ENCODE measurements at regions not wholly inside any gene's neighbourhood (a gene's known extent, or its start where the extent isn't known, plus 50 kb on each side); places are given as distances from the start of the nearest gene placed in this dataset.

GRCh38 chr1:8256321-8256720, 61.6 kb upstream of the SLC45A1 start:
- no peaks in the 10 kb centered on the region for H3K79me2 ChIP-seq (ENCODE audit: insufficient read depth, low read length)
- H3K4me2 ChIP-seq (ENCODE audit: low read depth, low read length, poor library complexity, severe bottlenecking), result no peak overlapping the region
- H4K20me1 ChIP-seq (ENCODE audit: low read depth, low read length), result no peaks in the 10 kb centered on the region
- no peaks in the 10 kb centered on the region for H3K36me3 ChIP-seq (ENCODE audit: low read length)
- H3K27ac ChIP-seq (ENCODE audit: low read depth, low read length), result no peak overlapping the region
- H3K4me3 ChIP-seq (ENCODE audit: insufficient read depth, low read length, poor library complexity, severe bottlenecking), result no peak overlapping the region
- H3K9me2 ChIP-seq (replicated peaks; ENCODE audit: insufficient read depth, low read length), result no peaks in the 10 kb centered on the region
- no peaks in the 10 kb centered on the region for H3K27me3 ChIP-seq (ENCODE audit: low read length)
- no peak overlapping the region for H3K9ac ChIP-seq (ENCODE audit: low read length)
- no peaks in the 10 kb centered on the region for H3F3A ChIP-seq (ENCODE audit: insufficient read depth)
- H2AFZ ChIP-seq (ENCODE audit: low read depth, low read length, severe bottlenecking), result no peak overlapping the region
- H3K9me3 ChIP-seq (ENCODE audit: insufficient read depth, low read length), result no peaks in the 10 kb centered on the region
- TF ChIP-seq, protein P1, sequence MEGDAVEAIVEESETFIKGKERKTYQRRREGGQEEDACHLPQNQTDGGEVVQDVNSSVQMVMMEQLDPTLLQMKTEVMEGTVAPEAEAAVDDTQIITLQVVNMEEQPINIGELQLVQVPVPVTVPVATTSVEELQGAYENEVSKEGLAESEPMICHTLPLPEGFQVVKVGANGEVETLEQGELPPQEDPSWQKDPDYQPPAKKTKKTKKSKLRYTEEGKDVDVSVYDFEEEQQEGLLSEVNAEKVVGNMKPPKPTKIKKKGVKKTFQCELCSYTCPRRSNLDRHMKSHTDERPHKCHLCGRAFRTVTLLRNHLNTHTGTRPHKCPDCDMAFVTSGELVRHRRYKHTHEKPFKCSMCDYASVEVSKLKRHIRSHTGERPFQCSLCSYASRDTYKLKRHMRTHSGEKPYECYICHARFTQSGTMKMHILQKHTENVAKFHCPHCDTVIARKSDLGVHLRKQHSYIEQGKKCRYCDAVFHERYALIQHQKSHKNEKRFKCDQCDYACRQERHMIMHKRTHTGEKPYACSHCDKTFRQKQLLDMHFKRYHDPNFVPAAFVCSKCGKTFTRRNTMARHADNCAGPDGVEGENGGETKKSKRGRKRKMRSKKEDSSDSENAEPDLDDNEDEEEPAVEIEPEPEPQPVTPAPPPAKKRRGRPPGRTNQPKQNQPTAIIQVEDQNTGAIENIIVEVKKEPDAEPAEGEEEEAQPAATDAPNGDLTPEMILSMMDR (IDR thresholded peaks at IDR 0.05; ENCODE audit: insufficient read depth, low read length, poor library complexity, severe bottlenecking), result no peak
- TF ChIP-seq EZH2phosphoT487 (conservative IDR thresholded peaks at IDR 0.05; ENCODE audit: low read length), result no peak

DNA sequence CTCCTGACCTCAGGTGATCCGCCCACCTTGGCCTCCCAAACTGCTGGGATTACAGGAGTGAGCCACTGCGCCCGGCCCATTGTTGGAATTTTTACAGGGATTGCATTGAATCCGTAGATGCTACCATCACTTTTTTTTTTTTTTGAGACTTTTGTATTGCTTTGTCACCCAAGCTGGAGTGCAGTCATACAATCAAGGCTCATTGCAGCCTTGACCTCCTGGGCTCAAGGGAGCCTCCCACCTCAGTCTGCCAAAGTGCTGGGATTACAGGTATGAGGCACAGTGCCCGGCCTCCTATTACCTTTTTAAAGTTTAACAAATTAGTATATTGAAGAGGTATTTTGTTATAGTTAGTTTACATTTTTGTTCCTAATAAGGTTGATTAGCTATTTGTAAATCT, 62.2 kb upstream of the SLC45A1 start:
- Histone ChIP-seq H3K36me3 (ENCODE audit: low read length) (no peaks in the 10 kb centered on the region), H3F3A (ENCODE audit: insufficient read depth) (no peaks in the 10 kb centered on the region), H3K79me2 (ENCODE audit: insufficient read depth, low read length) (no peaks in the 10 kb centered on the region), H3K9me3 (ENCODE audit: insufficient read depth, low read length) (no peaks in the 10 kb centered on the region), H3K4me2 (ENCODE audit: low read depth, low read length, poor library complexity, severe bottlenecking) (no peak overlapping the region), H2AFZ (ENCODE audit: low read depth, low read length, severe bottlenecking) (no peak overlapping the region), H3K4me3 (ENCODE audit: insufficient read depth, low read length, poor library complexity, severe bottlenecking) (no peak overlapping the region), H3K27ac (ENCODE audit: low read depth, low read length) (no peak overlapping the region), H3K27me3 (ENCODE audit: low read length) (no peaks in the 10 kb centered on the region), H3K9ac (ENCODE audit: low read length) (no peak overlapping the region), H3K9me2 (replicated peaks; ENCODE audit: insufficient read depth, low read length) (no peaks in the 10 kb centered on the region), H4K20me1 (ENCODE audit: low read depth, low read length) (no peaks in the 10 kb centered on the region)
- no peak for TF ChIP-seq EZH2phosphoT487 (conservative IDR thresholded peaks at IDR 0.05; ENCODE audit: low read length)
- TF ChIP-seq, protein P1 (IDR thresholded peaks at IDR 0.05; ENCODE audit: insufficient read depth, low read length, poor library complexity, severe bottlenecking), result no peak

DNA sequence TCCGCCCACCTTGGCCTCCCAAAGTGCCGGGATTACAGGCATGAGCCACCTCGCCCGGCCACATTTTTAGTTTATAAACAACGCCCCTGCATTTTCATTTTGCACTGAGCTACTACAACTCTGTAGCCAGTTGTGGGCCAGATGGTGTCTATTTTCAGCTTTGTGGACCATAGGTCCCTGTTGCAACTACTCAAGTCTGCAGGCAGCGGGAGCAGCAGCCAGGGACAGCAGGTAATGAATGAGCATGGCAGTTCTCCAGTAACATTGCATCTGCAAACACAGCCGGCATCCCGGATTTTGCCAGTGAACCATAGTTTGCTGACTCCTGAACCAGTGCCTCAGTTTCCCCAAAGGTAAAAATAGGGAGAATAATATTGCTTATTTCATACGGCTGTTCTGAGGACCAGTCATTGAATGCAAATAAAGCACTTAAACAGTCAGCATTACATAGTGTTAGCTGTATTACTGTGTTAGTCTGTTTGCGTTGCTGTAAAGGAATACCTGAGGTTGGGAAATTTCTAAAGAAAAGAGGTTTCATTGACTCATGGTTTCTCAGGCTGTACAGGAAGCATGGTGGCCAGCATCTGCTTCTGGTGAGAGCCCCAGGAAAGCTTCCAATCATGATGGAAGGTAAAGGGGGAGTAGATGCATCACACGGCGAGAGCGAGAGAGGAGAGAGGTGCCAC, 65.5 kb upstream of the SLC45A1 start:
- Histone ChIP-seq H3F3A (ENCODE audit: insufficient read depth) (no peaks in the 10 kb centered on the region), H3K4me3 (ENCODE audit: insufficient read depth, low read length, poor library complexity, severe bottlenecking) (no peak overlapping the region), H3K27ac (ENCODE audit: low read depth, low read length) (no peak overlapping the region), H3K9me3 (ENCODE audit: insufficient read depth, low read length) (no peaks in the 10 kb centered on the region), H3K79me2 (ENCODE audit: insufficient read depth, low read length) (no peaks in the 10 kb centered on the region), H3K36me3 (ENCODE audit: low read length) (no peaks in the 10 kb centered on the region), H2AFZ (ENCODE audit: low read depth, low read length, severe bottlenecking) (no peak overlapping the region), H4K20me1 (ENCODE audit: low read depth, low read length) (no peaks in the 10 kb centered on the region), H3K9ac (ENCODE audit: low read length) (no peak overlapping the region), H3K9me2 (replicated peaks; ENCODE audit: insufficient read depth, low read length) (no peaks in the 10 kb centered on the region), H3K4me2 (ENCODE audit: low read depth, low read length, poor library complexity, severe bottlenecking) (no peak overlapping the region), H3K27me3 (ENCODE audit: low read length) (no peaks in the 10 kb centered on the region)
- no peak for TF ChIP-seq EZH2phosphoT487 (conservative IDR thresholded peaks at IDR 0.05; ENCODE audit: low read length)
- TF ChIP-seq, protein P1 (IDR thresholded peaks at IDR 0.05; ENCODE audit: insufficient read depth, low read length, poor library complexity, severe bottlenecking), result no peak
